Right atrium auricular region (tissue), 2 donors: ENCODE measurements at regions not wholly inside any gene's neighbourhood (a gene's known extent, or its start where the extent isn't known, plus 50 kb on each side); places are given as distances from the start of the nearest gene placed in this dataset.

Experiments
- DNase-seq: peaks from one replicate; pipeline ENCODE4 v3.0.0-alpha.2; 2019; ENCODE audit warnings: low spot score
- H3K27ac ChIP-seq, 2 donors: fragments of 200-600 bp; sonication (generic); 1 replicate in 1 of 2; 2 replicates in 1 of 2; pipeline ENCODE4 v1.5.1; 2016 to 2019
- H3K27me3 ChIP-seq, 2 donors: fragments of 200-600 bp; sonication (generic); one replicate each; pipeline versions ENCODE4 v1.5.1 to v1.6.0; 2017 to 2019
- H3K36me3 ChIP-seq: fragments of 200-600 bp; sonication (generic); one replicate; pipeline ENCODE4 v1.5.1; 2016
- H3K4me1 ChIP-seq, 2 donors: fragments of 200-600 bp; sonication (generic); one replicate each; pipeline versions ENCODE4 v1.5.1 to v1.6.0; 2017 to 2019
- H3K4me3 ChIP-seq, 2 donors: fragments of 200-600 bp; sonication (generic); 1 replicate in 1 of 2; 2 replicates in 1 of 2; pipeline ENCODE4 v1.5.1; 2017 to 2019; ENCODE audit warnings: mild to moderate bottlenecking in 1 of 2, moderate library complexity in 1 of 2
- H3K9me3 ChIP-seq, 2 donors: fragments of 200-600 bp; sonication (generic); one replicate each; pipeline ENCODE4 v1.5.1; 2019
- CTCF ChIP-seq, 2 donors: fragments of 200-600 bp; sonication (generic); IDR thresholded peaks; one replicate each; pipeline ENCODE4 v1.5.1; 2019; ENCODE audit warnings: antibody characterized with exemption in 2 of 2

- no peak overlapping the region for H3K27ac ChIP-seq
- no peaks in the 10 kb centered on the region for H3K36me3 ChIP-seq
- TF ChIP-seq CTCF (IDR thresholded peaks at IDR 0.05): no peak
- H3K4me3 ChIP-seq: no peak overlapping the region
- no peak for DNase-seq
- no peaks in the 10 kb centered on the region for H3K4me1 ChIP-seq
- H3K27me3 ChIP-seq: no peaks in the 10 kb centered on the region
- no peaks in the 10 kb centered on the region for H3K9me3 ChIP-seq
These were observed 121.8 kb upstream of the TNR start for GRCh38 chr1:175865041-175865766.

GRCh38 chr1:175864625-175865024, 121.2 kb upstream of the TNR start:
- H3K4me1 ChIP-seq: no peaks in the 10 kb centered on the region
- no peak for DNase-seq
- H3K9me3 ChIP-seq: no peaks in the 10 kb centered on the region
- H3K36me3 ChIP-seq: no peaks in the 10 kb centered on the region
- no peak overlapping the region for H3K27ac ChIP-seq
- TF ChIP-seq CTCF (IDR thresholded peaks at IDR 0.05): no peak
- no peaks in the 10 kb centered on the region for H3K27me3 ChIP-seq
- H3K4me3 ChIP-seq: no peak overlapping the region

- no peak for DNase-seq
- no peak overlapping the region for H3K27ac ChIP-seq
- no peaks in the 10 kb centered on the region for H3K9me3 ChIP-seq
- H3K36me3 ChIP-seq: no peaks in the 10 kb centered on the region
- no peak overlapping the region for H3K4me3 ChIP-seq
- TF ChIP-seq CTCF (IDR thresholded peaks at IDR 0.05): no peak
- no peaks in the 10 kb centered on the region for H3K27me3 ChIP-seq
- no peaks in the 10 kb centered on the region for H3K4me1 ChIP-seq
These were observed 120.8 kb upstream of the TNR start for GRCh38 chr1:175864183-175864582.

- no peaks in the 10 kb centered on the region for H3K4me1 ChIP-seq
- H3K4me3 ChIP-seq: no peak overlapping the region
- no peaks in the 10 kb centered on the region for H3K36me3 ChIP-seq
- no peak overlapping the region for H3K27ac ChIP-seq
- DNase-seq: no peak
- no peak for TF ChIP-seq CTCF (IDR thresholded peaks at IDR 0.05)
- no peaks in the 10 kb centered on the region for H3K27me3 ChIP-seq
- H3K9me3 ChIP-seq: no peaks in the 10 kb centered on the region
These were observed 120.1 kb upstream of the TNR start for GRCh38 chr1:175863299-175864050.

GRCh38 chr1:175862408-175862807, 119.0 kb upstream of the TNR start:
- no peak for DNase-seq
- Histone ChIP-seq H3K4me1 (no peaks in the 10 kb centered on the region), H3K4me3 (no peak overlapping the region), H3K36me3 (no peaks in the 10 kb centered on the region), H3K9me3 (no peaks in the 10 kb centered on the region), H3K27ac (no peak overlapping the region), H3K27me3 (no peaks in the 10 kb centered on the region)
- no peak for TF ChIP-seq CTCF (IDR thresholded peaks at IDR 0.05)
